ENCODE measurements at regions not wholly inside any gene's neighbourhood (a gene's known extent, or its start where the extent isn't known, plus 50 kb on each side); places are given as distances from the start of the nearest gene placed in this dataset.

DNA sequence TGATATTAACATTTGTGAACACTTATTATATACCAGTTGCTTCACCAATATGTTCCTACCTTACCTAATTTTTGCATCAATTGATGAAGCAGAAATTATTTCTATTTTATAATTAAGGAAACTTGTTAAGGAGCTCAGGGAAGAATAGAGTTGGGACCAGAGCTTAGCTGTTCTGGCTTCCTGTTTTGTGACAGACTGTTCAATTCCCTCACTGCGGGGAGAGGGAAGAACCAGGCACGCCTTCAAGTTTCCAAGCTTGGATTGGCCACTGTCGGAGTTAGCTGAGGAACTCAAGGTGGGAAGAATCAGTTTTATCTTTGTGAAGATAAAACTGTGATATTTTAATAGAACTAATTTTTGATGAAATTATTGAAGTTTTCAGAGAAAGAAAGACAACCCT, 142.3 kb upstream of the LMO4 start:
- TF ChIP-seq, protein P1, sequence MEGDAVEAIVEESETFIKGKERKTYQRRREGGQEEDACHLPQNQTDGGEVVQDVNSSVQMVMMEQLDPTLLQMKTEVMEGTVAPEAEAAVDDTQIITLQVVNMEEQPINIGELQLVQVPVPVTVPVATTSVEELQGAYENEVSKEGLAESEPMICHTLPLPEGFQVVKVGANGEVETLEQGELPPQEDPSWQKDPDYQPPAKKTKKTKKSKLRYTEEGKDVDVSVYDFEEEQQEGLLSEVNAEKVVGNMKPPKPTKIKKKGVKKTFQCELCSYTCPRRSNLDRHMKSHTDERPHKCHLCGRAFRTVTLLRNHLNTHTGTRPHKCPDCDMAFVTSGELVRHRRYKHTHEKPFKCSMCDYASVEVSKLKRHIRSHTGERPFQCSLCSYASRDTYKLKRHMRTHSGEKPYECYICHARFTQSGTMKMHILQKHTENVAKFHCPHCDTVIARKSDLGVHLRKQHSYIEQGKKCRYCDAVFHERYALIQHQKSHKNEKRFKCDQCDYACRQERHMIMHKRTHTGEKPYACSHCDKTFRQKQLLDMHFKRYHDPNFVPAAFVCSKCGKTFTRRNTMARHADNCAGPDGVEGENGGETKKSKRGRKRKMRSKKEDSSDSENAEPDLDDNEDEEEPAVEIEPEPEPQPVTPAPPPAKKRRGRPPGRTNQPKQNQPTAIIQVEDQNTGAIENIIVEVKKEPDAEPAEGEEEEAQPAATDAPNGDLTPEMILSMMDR (IDR thresholded peaks at IDR 0.05; ENCODE audit: low read depth, low read length) = no peak

DNA sequence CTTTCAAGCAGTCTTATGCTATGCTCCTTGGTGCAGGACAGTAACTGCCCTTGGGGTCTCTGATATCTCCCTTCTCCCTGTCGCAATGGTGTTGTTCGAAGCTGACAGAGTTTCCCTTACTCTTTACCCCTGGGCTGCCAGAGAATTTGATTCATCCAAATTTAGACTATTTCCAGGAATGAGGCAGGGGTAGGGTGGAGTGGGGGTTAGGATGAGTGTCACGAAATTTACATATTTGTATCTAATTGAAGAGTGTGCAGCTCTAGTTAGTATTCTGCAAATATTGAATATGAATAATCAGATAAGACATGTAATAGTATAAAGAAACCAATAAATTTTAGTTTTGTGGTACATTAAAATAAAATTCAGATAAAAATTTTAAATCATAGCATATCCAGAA, 140.0 kb upstream of the LMO4 start:
- TF ChIP-seq, protein P1 (IDR thresholded peaks at IDR 0.05; ENCODE audit: low read depth, low read length) = no peak
- Histone ChIP-seq H3K27me3 (ENCODE audit: insufficient read depth, low read depth, severe bottlenecking) (no peaks in the 10 kb centered on the region), H3K27ac (no peak overlapping the region), H3K9me3 (ENCODE audit: severe bottlenecking) (peaks cover 2% of the 10 kb centered on the region), H3K4me3 (ENCODE audit: low read depth, low read length) (no peak overlapping the region), H3K36me3 (no peaks in the 10 kb centered on the region)
- no peak for DNase-seq

More for the DNA sequence above, 142.3 kb upstream of the LMO4 start:
- H3K4me3 ChIP-seq (ENCODE audit: low read depth, low read length) = no peak overlapping the region
- H3K9me3 ChIP-seq (ENCODE audit: severe bottlenecking) = peaks cover 2% of the 10 kb centered on the region
- DNase-seq = no peak
- no peaks in the 10 kb centered on the region for H3K27me3 ChIP-seq (ENCODE audit: insufficient read depth, low read depth, severe bottlenecking)
- H3K36me3 ChIP-seq = no peaks in the 10 kb centered on the region
- no peak overlapping the region for H3K27ac ChIP-seq

DNA sequence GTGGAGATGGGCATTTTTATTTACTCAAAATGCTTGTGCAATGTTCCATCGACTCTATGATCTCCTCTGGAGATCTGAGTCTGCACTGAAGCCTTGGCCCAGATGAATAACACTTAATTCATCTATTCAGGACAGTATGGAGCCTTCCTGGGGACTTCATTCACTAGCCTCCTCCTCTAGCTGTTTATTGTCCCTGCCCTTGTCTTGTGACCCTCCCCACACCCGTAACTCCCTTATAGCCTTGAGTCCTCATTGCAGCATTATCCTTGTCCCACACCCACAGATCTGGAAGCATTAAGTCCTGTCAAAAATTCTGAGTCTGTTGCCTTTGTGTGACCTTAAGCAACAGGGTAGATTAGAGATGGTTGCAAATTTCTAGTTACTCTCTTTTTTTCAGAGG, 138.3 kb upstream of the LMO4 start:
- H3K27me3 ChIP-seq (ENCODE audit: insufficient read depth, low read depth, severe bottlenecking) = no peaks in the 10 kb centered on the region
- H3K36me3 ChIP-seq = no peaks in the 10 kb centered on the region
- H3K27ac ChIP-seq = no peak overlapping the region
- no peak for DNase-seq
- no peaks in the 10 kb centered on the region for H3K9me3 ChIP-seq (ENCODE audit: severe bottlenecking)
- H3K4me3 ChIP-seq (ENCODE audit: low read depth, low read length) = no peak overlapping the region
- TF ChIP-seq, protein P1 (IDR thresholded peaks at IDR 0.05; ENCODE audit: low read depth, low read length) = no peak

DNA sequence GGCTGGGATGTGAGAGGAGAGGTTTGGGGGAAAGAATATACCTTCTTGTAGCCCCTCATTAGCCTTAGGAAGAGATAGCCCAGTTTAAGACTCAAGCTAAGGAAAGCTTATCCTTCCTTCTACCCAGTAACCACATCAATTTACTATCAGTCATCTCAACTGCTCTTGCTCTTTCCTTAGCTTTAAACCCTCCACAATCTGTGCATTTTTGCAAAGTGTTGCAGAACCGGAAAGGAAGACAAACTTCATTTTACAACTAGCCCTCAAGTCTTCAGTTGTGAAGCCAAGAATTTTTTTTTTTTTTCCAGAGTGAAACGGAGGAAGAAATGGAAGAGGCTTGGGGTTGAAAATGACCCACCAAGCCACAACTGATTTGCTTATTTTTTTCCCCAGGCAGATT, 137.0 kb upstream of the LMO4 start:
- Histone ChIP-seq H3K27ac (no peak overlapping the region), H3K4me3 (ENCODE audit: low read depth, low read length) (no peak overlapping the region), H3K27me3 (ENCODE audit: insufficient read depth, low read depth, severe bottlenecking) (no peaks in the 10 kb centered on the region), H3K9me3 (ENCODE audit: severe bottlenecking) (no peaks in the 10 kb centered on the region), H3K36me3 (no peaks in the 10 kb centered on the region)
- no peak for DNase-seq
- TF ChIP-seq, protein P1 (IDR thresholded peaks at IDR 0.05; ENCODE audit: low read depth, low read length) = no peak

DNA sequence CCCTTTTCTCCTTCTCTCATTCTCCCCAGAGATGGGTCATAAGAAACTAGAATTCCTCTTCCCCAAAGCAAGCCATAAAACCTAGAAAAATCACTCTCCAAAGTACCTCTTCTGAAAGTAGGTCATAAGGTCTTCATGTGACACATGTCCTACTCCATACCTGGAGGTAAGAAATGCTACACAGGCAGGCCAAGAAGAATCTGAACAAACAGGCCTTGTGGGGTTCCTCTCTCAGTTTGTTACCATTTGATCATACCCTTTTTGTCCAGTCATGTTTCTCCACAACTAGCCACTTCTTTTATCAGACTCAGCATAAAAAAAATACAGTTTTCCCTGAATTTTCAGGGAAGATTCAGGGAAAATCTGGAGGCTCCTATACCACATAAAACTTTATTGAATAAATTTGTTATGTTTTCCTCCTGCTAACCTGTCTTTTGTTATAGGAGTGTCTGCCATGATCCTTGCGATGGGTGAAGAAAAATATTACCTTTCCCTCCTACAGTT, 134.4 kb upstream of the LMO4 start:
- H3K9me3 ChIP-seq (ENCODE audit: severe bottlenecking) = no peaks in the 10 kb centered on the region
- TF ChIP-seq, protein P1 (IDR thresholded peaks at IDR 0.05; ENCODE audit: low read depth, low read length) = no peak
- no peak for DNase-seq
- no peak overlapping the region for H3K27ac ChIP-seq
- H3K36me3 ChIP-seq = no peaks in the 10 kb centered on the region
- no peaks in the 10 kb centered on the region for H3K27me3 ChIP-seq (ENCODE audit: insufficient read depth, low read depth, severe bottlenecking)
- no peak overlapping the region for H3K4me3 ChIP-seq (ENCODE audit: low read depth, low read length)

DNA sequence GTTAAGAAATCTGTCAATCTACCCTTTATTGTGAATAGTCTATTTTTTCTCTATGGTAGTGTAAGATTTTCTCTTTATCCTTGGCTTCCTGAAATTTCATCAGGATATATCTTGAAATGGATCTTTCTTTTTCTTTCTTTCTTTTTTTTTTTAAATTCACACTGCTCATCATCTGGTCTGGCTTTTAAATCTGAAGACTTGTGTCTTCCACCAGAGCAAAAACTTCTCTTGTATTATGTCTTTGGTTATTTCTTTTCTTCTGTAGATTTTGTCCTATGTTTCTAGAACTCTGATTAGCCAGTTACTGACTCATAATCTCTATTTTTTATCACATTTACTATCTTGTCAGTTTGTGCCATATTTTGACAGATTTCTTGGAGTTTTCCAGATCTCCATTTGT, 133.8 kb upstream of the LMO4 start:
- no peak for DNase-seq
- TF ChIP-seq, protein P1 (IDR thresholded peaks at IDR 0.05; ENCODE audit: low read depth, low read length) = no peak
- H3K9me3 ChIP-seq (ENCODE audit: severe bottlenecking) = no peaks in the 10 kb centered on the region
- no peak overlapping the region for H3K4me3 ChIP-seq (ENCODE audit: low read depth, low read length)
- H3K27ac ChIP-seq = no peak overlapping the region
- no peaks in the 10 kb centered on the region for H3K36me3 ChIP-seq
- no peaks in the 10 kb centered on the region for H3K27me3 ChIP-seq (ENCODE audit: insufficient read depth, low read depth, severe bottlenecking)
